ENCODE measurements at regions not wholly inside any gene's neighbourhood (a gene's known extent, or its start where the extent isn't known, plus 50 kb on each side); places are given as distances from the start of the nearest gene placed in this dataset.

DNA sequence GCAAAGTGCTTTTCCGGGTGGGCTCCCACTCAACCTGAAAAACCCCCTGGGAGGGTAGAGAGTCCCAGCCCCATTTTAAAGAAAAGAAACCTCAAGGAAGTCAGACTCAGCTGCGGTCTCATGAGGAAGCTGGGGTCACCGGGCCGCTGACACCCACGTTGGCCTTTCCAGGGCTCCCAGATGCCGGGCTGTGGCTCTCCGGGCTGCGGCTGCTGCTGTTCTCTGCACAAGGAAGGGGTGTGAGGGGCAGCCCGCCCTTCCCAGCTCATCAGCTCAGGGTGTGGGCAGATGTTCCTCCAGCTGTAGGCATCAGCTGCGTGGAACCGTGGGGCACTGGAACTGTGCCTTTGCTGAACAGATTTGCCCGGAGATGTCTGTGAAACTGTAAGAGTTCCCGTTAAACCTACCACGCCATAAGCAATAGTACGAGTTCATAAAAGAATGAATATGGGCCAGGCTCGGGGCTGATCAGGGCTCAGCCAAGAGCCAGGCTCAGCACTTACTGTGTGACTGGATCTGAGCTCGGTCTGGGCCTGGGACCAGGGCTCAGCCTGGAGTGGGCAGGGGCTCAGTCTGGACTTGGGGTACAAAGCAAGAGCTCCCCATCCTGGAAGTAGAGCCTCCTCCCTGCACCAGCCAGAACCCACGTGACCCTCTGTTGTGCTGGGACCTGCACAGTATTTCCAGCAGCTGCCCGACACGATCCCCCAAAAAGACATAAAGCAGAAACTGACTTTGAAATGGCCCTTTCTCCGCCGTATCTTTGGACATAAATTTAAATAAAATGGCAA, 130.2 kb upstream of the PPP1R26 start:
- TF ChIP-seq, protein P1, sequence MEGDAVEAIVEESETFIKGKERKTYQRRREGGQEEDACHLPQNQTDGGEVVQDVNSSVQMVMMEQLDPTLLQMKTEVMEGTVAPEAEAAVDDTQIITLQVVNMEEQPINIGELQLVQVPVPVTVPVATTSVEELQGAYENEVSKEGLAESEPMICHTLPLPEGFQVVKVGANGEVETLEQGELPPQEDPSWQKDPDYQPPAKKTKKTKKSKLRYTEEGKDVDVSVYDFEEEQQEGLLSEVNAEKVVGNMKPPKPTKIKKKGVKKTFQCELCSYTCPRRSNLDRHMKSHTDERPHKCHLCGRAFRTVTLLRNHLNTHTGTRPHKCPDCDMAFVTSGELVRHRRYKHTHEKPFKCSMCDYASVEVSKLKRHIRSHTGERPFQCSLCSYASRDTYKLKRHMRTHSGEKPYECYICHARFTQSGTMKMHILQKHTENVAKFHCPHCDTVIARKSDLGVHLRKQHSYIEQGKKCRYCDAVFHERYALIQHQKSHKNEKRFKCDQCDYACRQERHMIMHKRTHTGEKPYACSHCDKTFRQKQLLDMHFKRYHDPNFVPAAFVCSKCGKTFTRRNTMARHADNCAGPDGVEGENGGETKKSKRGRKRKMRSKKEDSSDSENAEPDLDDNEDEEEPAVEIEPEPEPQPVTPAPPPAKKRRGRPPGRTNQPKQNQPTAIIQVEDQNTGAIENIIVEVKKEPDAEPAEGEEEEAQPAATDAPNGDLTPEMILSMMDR (IDR thresholded peaks at IDR 0.05), result no peak
- no peak for TF ChIP-seq POLR2A (IDR thresholded peaks at IDR 0.05)
